Skeletal muscle tissue (tissue), 3 donors: ENCODE measurements at regions not wholly inside any gene's neighbourhood (a gene's known extent, or its start where the extent isn't known, plus 50 kb on each side); places are given as distances from the start of the nearest gene placed in this dataset.

Source experiments
- H3K27ac ChIP-seq: one replicate; pipeline ENCODE4 v1.7.0; 2013; ENCODE audit warnings: mild to moderate bottlenecking, low read depth, low read length, inconsistent platforms
- H3K27me3 ChIP-seq, 3 donors: one replicate each; pipeline ENCODE4 v1.7.0; 2013; ENCODE audit warnings: low read length in 3 of 3; ENCODE audit not compliant: control insufficient read depth in 3 of 3, insufficient read depth in 3 of 3
- H3K36me3 ChIP-seq, 3 donors: one replicate each; pipeline ENCODE4 v1.7.0; 2013; ENCODE audit warnings: low read length in 3 of 3; ENCODE audit not compliant: control insufficient read depth in 3 of 3, insufficient read depth in 3 of 3
- H3K4me1 ChIP-seq, 3 donors: one replicate each; pipeline ENCODE4 v1.7.0; 2013; ENCODE audit warnings: low read length in 3 of 3, mild to moderate bottlenecking in 3 of 3; ENCODE audit not compliant: control insufficient read depth in 3 of 3, insufficient read depth in 3 of 3
- H3K4me3 ChIP-seq, 3 donors: one replicate each; pipeline ENCODE4 v1.7.0; 2013; ENCODE audit warnings: low read length in 3 of 3
- H3K9ac ChIP-seq, 3 donors: one replicate each; pipeline ENCODE4 v1.7.0; 2013; ENCODE audit warnings: low read length in 3 of 3, mild to moderate bottlenecking in 3 of 3, moderate library complexity in 2 of 3, low read depth in 1 of 3
- H3K9me3 ChIP-seq, 3 donors: one replicate each; pipeline ENCODE4 v1.7.0; 2013; ENCODE audit warnings: low read length in 3 of 3; ENCODE audit not compliant: control insufficient read depth in 3 of 3
- donor health status: Osteomylitis.

DNA sequence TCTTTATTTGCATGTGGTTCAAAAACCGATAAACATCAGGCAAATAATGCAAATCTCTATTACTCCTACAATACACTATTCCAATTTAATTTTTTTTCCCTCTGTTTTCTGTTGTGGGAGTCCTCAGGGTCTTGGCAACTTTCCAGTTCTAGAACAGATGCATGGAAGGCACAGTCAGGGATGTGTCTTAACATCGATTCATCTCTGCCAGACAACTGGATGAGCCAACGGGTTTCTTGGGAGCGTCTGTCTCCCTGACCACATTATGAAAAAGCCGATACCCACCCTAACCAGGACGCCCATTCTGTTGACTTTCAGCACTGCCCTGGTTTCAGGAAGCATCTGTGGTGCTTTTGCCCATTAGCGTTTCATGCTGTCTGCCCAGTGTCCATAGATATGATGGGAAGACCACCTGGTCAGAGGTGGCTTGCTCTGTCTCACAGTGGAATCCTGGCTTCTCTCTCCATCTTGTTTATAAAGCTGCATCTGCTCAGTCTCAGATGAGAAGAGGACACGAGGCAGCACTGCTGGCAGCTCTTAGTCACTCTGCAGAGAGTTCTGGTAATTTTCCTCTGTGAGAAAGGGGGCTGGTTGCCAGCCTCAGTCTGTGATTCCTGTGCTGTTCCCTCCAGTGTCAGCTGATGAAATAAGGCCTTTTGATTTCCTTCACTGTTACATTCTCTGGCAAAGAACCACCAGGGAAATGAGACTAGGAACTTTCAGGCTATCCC is 57.9 kb upstream of the KCNE4 start:
- Histone ChIP-seq H3K27ac (peak overlapping the region; percentile 42), H3K9ac (peak overlapping the region in 2 of 3 donors; percentile 25 to 41), H3K9me3 (no peaks in the 10 kb centered on the region), H3K36me3 (no peaks in the 10 kb centered on the region), H3K27me3 (no peaks in the 10 kb centered on the region), H3K4me3 (peak overlapping the region in 1 of 3 donors; percentile 40), H3K4me1 (peaks cover 0 to 5% (median 4%) of the 10 kb centered on the region in 3 donors)

DNA sequence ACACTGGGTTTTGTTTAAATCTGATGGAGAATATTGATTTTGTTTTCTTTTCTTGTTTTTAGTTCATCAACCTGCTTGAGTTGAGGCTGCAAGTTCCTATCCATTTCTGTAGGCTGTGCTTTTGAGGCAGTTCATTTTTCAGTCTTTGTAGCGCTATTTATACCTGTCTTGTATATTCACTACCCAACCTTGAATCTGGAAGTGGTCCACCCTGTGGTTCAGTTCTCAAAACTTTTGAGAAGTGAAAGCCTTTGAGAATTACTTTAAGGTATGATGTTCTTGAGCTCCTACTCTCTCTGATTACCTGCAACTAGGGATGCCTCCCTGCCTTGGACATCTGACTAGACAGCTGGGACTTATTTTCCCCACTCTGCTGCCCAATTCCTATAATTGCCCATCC is 53.5 kb upstream of the KCNE4 start:
- Histone ChIP-seq H3K27ac (no peak overlapping the region), H3K9ac (no peak overlapping the region)

DNA sequence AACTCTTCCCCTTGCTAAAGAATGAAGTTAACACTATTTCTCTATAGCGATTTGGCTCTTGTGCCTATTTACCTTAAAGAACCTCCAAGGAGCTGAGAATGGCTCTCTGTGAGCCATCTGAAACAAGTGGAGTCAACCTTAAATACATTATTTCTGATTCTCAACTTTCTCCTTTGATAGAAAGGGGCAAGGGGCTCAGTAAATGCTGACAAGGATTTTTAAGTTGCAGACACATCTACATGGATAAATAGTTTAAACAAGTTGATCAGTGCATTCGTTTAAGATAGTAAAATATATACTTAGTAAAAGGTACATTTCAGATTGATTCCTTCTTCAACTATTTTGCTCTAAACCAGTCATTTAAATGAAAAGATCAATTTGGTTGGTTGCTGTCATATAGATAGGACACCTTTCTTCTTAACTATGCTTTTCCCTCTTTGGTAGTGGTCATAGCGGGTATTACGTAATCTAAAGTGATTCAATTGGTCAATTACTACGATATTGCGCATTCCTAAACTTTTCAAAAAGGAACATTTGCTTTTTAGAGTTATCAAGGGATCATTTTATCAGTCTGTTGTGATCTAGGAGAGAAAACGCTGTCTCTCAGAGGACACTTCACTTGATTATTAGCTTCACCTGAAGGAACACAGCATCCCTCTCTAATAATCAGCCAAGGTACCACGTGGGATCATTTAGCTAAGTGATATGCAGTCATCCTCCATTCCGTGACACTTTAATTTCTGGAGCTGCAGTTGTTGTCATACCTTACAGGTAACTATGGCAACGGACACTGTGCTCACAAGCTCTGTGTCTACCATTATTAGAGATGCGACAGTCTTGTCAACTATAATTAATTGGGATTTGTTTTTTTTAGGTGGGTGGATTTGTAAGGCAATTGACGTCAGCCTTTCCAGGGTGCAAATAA is 50.9 kb upstream of the KCNE4 start:
- H3K9ac ChIP-seq, result no peak overlapping the region
- no peak overlapping the region for H3K27ac ChIP-seq
- no peaks in the 10 kb centered on the region for H3K4me1 ChIP-seq
- no peaks in the 10 kb centered on the region for H3K36me3 ChIP-seq
- peaks cover 0 to 2% (median 0%) of the 10 kb centered on the region in 3 donors for H3K27me3 ChIP-seq
- H3K9me3 ChIP-seq, result no peaks in the 10 kb centered on the region
- H3K4me3 ChIP-seq, result no peak overlapping the region

More for the DNA sequence above, 53.5 kb upstream of the KCNE4 start:
- H3K4me1 ChIP-seq, result peaks cover 0 to 5% (median 4%) of the 10 kb centered on the region in 3 donors
- no peaks in the 10 kb centered on the region for H3K9me3 ChIP-seq
- H3K4me3 ChIP-seq, result no peak overlapping the region
- H3K27me3 ChIP-seq, result peaks cover 0 to 2% (median 0%) of the 10 kb centered on the region in 3 donors
- no peaks in the 10 kb centered on the region for H3K36me3 ChIP-seq

DNA sequence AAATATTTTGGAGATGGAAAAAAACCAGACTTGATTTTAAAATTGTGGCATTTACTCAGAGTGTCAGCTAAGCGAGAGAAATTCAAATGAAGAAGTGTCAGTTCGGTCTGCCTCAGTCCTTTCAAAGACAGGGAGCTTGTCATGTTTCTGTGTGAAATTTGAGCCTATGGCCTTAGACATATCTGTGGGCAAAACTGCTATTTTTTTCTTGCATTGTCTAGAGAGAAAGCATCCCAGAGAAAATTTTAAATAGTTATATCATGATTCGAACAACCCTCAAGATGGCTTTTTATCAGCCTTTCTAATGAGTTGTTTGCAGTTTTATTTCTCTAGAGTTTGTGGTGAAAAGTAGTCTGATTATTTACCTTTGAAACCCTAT is 50.2 kb upstream of the KCNE4 start:
- Histone ChIP-seq H3K27ac (no peak overlapping the region), H3K4me1 (no peaks in the 10 kb centered on the region), H3K27me3 (peaks cover 0 to 2% (median 0%) of the 10 kb centered on the region in 3 donors), H3K9ac (no peak overlapping the region), H3K9me3 (no peaks in the 10 kb centered on the region), H3K4me3 (no peak overlapping the region), H3K36me3 (no peaks in the 10 kb centered on the region)
